Glutamatergic neuron (in vitro differentiated cells): ENCODE measurements at regions not wholly inside any gene's neighbourhood (a gene's known extent, or its start where the extent isn't known, plus 50 kb on each side); places are given as distances from the start of the nearest gene placed in this dataset.

ENCODE experiments used
- DNase-seq: peaks from one replicate; pipeline ENCODE4 v3.0.0; 2022
- H3K27ac Mint-ChIP-seq: one replicate; pipeline ENCODE4 v1.8.0; 2020; ENCODE audit warnings: mild to moderate bottlenecking, mixed read lengths, inconsistent platforms; ENCODE audit not compliant: unreplicated experiment
- H3K27me3 Mint-ChIP-seq: one replicate; pipeline ENCODE4 v1.8.0; 2020; ENCODE audit warnings: mild to moderate bottlenecking, moderate library complexity, mixed read lengths, inconsistent platforms; ENCODE audit not compliant: unreplicated experiment
- H3K36me3 Mint-ChIP-seq: one replicate; pipeline ENCODE4 v1.8.0; 2020; ENCODE audit warnings: mild to moderate bottlenecking, mixed read lengths, inconsistent platforms; ENCODE audit not compliant: unreplicated experiment
- H3K4me1 Mint-ChIP-seq: one replicate; pipeline ENCODE4 v1.8.0; 2020; ENCODE audit warnings: mild to moderate bottlenecking, low read depth, mixed read lengths, inconsistent platforms; ENCODE audit not compliant: unreplicated experiment
- H3K4me3 Mint-ChIP-seq: one replicate; pipeline ENCODE4 v1.8.0; 2020; ENCODE audit warnings: mild to moderate bottlenecking, mixed read lengths, inconsistent platforms; ENCODE audit not compliant: unreplicated experiment
- H3K9me3 Mint-ChIP-seq: one replicate; pipeline ENCODE4 v1.8.0; 2020; ENCODE audit warnings: mild to moderate bottlenecking, moderate library complexity, mixed read lengths, inconsistent platforms; ENCODE audit not compliant: unreplicated experiment
- TF ChIP-seq, protein P1 (sequence below): fragments of 200-600 bp; sonication (generic); IDR thresholded peaks from one replicate; pipeline ENCODE4 v1.5.0; 2021; ENCODE audit not compliant: partially characterized antibody, unreplicated experiment

DNA sequence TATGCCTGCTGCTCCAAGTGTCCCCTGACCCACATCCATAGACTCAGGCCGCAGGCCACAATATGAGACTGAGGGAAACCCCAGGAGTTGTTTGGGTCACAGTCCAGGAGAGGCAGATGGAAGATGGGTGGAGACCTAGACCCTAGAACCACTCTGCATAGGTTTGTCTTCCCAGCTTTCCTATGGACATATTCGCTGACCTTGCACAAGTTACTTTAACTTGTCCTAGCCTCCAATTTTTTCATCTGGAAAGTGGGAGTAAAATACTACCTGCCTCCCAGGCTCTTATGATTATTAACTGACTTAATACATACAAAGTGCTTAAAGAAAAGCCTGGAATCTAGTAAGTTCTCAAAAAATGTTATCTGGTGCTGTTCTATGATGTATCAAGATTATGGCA lies 157.1 kb upstream of the IFNG-AS1 start:
- Mint-ChIP-seq H3K27me3 (no peaks in the 10 kb centered on the region), H3K4me1 (no peaks in the 10 kb centered on the region), H3K27ac (no peak overlapping the region), H3K36me3 (no peaks in the 10 kb centered on the region), H3K4me3 (no peak overlapping the region), H3K9me3 (peaks cover 1% of the 10 kb centered on the region)
- TF ChIP-seq, protein P1, sequence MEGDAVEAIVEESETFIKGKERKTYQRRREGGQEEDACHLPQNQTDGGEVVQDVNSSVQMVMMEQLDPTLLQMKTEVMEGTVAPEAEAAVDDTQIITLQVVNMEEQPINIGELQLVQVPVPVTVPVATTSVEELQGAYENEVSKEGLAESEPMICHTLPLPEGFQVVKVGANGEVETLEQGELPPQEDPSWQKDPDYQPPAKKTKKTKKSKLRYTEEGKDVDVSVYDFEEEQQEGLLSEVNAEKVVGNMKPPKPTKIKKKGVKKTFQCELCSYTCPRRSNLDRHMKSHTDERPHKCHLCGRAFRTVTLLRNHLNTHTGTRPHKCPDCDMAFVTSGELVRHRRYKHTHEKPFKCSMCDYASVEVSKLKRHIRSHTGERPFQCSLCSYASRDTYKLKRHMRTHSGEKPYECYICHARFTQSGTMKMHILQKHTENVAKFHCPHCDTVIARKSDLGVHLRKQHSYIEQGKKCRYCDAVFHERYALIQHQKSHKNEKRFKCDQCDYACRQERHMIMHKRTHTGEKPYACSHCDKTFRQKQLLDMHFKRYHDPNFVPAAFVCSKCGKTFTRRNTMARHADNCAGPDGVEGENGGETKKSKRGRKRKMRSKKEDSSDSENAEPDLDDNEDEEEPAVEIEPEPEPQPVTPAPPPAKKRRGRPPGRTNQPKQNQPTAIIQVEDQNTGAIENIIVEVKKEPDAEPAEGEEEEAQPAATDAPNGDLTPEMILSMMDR: no peak
- DNase-seq: no peak

GRCh38 chr12:67833602-67834001 lies 155.6 kb upstream of the IFNG-AS1 start:
- Mint-ChIP-seq H3K36me3 (no peaks in the 10 kb centered on the region), H3K27ac (no peak overlapping the region), H3K9me3 (peaks cover 1% of the 10 kb centered on the region), H3K27me3 (no peaks in the 10 kb centered on the region), H3K4me1 (no peaks in the 10 kb centered on the region), H3K4me3 (no peak overlapping the region)
- DNase-seq: no peak
- TF ChIP-seq, protein P1: no peak

DNA sequence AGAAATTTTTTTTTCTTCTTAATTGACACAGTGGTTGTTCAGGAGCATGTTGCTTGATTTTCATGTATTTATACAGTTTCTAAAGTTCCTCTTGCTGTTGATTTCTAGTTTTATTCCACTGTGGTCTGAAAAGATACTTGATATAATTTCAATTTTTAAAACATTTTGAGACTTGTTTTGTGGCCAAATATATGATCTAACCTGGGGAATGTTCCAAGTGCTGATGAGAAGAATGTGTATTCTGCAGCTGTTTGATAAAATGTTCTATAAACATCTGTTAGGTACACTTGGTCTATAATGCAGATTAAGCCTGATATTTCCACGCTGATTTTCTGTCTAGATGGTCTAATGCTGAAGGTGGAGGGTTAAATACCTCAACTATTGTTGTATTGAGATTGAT lies 151.4 kb upstream of the IFNG-AS1 start:
- TF ChIP-seq, protein P1: no peak
- Mint-ChIP-seq H3K27me3 (peaks cover 5% of the 10 kb centered on the region), H3K27ac (no peak overlapping the region), H3K36me3 (peaks cover 6% of the 10 kb centered on the region), H3K4me1 (no peaks in the 10 kb centered on the region), H3K4me3 (no peak overlapping the region), H3K9me3 (peaks cover 3% of the 10 kb centered on the region)
- no peak for DNase-seq

DNA sequence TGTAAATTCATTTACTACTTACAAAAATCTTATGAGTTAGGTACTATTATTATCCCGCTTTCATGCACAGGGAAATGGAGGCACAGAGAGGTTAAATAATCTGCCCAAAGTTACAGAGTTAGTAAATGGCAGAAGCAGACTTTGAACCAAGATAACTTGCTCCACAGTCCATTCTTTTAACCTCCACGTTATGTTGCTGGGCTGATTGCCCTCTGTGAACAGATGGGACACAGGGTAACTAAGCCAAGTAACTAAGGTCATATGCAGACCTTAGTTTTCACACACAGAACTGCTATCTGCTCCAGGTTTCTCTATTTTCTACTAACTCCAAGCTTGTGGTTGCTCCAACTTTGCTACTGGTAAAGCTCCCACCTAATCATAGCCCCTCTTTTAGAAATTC lies 147.1 kb upstream of the IFNG-AS1 start:
- Mint-ChIP-seq H3K36me3 (peaks cover 6% of the 10 kb centered on the region), H3K4me3 (no peak overlapping the region), H3K27ac (no peak overlapping the region), H3K27me3 (peaks cover 5% of the 10 kb centered on the region), H3K4me1 (no peaks in the 10 kb centered on the region), H3K9me3 (peaks cover 3% of the 10 kb centered on the region)
- DNase-seq: no peak
- TF ChIP-seq, protein P1: no peak

GRCh38 chr12:67843257-67843656 lies 146.0 kb upstream of the IFNG-AS1 start:
- Mint-ChIP-seq H3K4me3 (no peak overlapping the region), H3K27ac (no peak overlapping the region), H3K27me3 (peaks cover 5% of the 10 kb centered on the region), H3K4me1 (no peaks in the 10 kb centered on the region), H3K9me3 (peaks cover 3% of the 10 kb centered on the region), H3K36me3 (peaks cover 6% of the 10 kb centered on the region)
- TF ChIP-seq, protein P1: no peak
- DNase-seq: no peak
